Panc1 (cell line): ENCODE measurements at regions not wholly inside any gene's neighbourhood (a gene's known extent, or its start where the extent isn't known, plus 50 kb on each side); places are given as distances from the start of the nearest gene placed in this dataset.

ENCODE experiments used
- ATAC-seq: fragments of 200-7000 bp; cut with Tn5 transposase; 2 replicates; pipeline ENCODE4 v1.9.1; 2020; ENCODE audit warnings: mild to moderate bottlenecking, moderate library complexity
- BruUV-seq: library from RNA; stranded (reverse); fragments of 400-500 nt; replicated peaks from 2 replicates; lab custom pipeline; 2021; lab: Mats Ljungman, UMichigan
- CTCF ChIA-PET: fragments of 300-600 bp; sonication (Branson Sonifier 250); formaldehyde crosslinking; loops from one replicate; lab custom pipeline; 2022; ENCODE audit warnings: antibody characterized with exemption; lab: Charles Lee
- POLR2A ChIA-PET: fragments of 300-600 bp; sonication (Branson Sonifier 250); formaldehyde crosslinking; loops from one replicate; lab custom pipeline; 2022; ENCODE audit warnings: antibody characterized with exemption; lab: Charles Lee
- DNase-seq: peaks from one replicate; pipeline ENCODE4 v3.0.0-alpha.2; 2010; ENCODE audit warnings: low read depth, low spot score
- H3K27ac ChIP-seq: 2 replicates; pipeline ENCODE4 v1.5.1; 2011; ENCODE audit warnings: mild to moderate bottlenecking, low read length, inconsistent platforms
- H3K27me3 ChIP-seq: fragments of 200-500 bp; sonication (Bioruptor generic); 2 replicates; pipeline ENCODE4 v1.6.0; 2014; ENCODE audit warnings: low read length, inconsistent platforms; ENCODE audit not compliant: control insufficient read depth, insufficient read depth
- H3K36me3 ChIP-seq: fragments of 200-500 bp; sonication (Bioruptor generic); 2 replicates; pipeline ENCODE4 v1.5.1; 2014; ENCODE audit warnings: inconsistent platforms, mild to moderate bottlenecking, low read length, moderate library complexity; ENCODE audit not compliant: control insufficient read depth, insufficient read depth
- H3K4me1 ChIP-seq: 2 replicates; pipeline ENCODE4 v1.5.1; 2011; ENCODE audit warnings: inconsistent platforms, mild to moderate bottlenecking, low read length, moderate library complexity; ENCODE audit not compliant: control insufficient read depth, insufficient read depth
- H3K4me3 ChIP-seq, 2 experiments: 2 replicates each; pipeline ENCODE4 v1.5.1; 2011 to 2012; ENCODE audit warnings: low read depth in 2 of 2, low read length in 2 of 2, mild to moderate bottlenecking in 2 of 2, inconsistent platforms in 1 of 2, moderate library complexity in 1 of 2
- H3K9me3 ChIP-seq: fragments of 200-500 bp; sonication (Bioruptor generic); 2 replicates; pipeline ENCODE4 v1.5.1; 2014; ENCODE audit warnings: low read depth, mild to moderate bottlenecking, inconsistent platforms, low read length, moderate library complexity; ENCODE audit not compliant: control insufficient read depth, insufficient read depth
- POLR2AphosphoS5 ChIP-seq: IDR thresholded peaks from 2 replicates; pipeline ENCODE4 v1.6.1; 2012; ENCODE audit warnings: mild to moderate bottlenecking, low read depth, low read length, moderate library complexity
- SIN3A ChIP-seq: IDR thresholded peaks from 2 replicates; pipeline ENCODE4 v1.6.1; 2012; ENCODE audit warnings: low read depth, mild to moderate bottlenecking, low read length, moderate library complexity, borderline replicate concordance; ENCODE audit not compliant: insufficient read depth
- TCF7L2 ChIP-seq: IDR thresholded peaks from 2 replicates; pipeline ENCODE4 v1.6.1; 2011; ENCODE audit warnings: mild to moderate bottlenecking, low read depth, low read length, inconsistent platforms
- in situ Hi-C: cut with HindIII; loops from 2 replicates; pipeline ENCODE4 v1.10.0; 2016; ENCODE audit warnings: low sequenced_read_pairs, low pct_unique_long_range_greater_than_20kb
- intact Hi-C: fragments of 100-400 bp; cut with micrococcal nuclease; formaldehyde crosslinking; loops from one replicate; pipeline ENCODE4 v1.10.0; 2022; ENCODE audit not compliant: unreplicated experiment
- TF ChIP-seq, protein P1 (sequence below), 2 experiments: IDR thresholded peaks; 2 replicates each; pipeline ENCODE4 v1.6.1; 2011 to 2012; ENCODE audit warnings: low read depth in 2 of 2, control low read depth in 1 of 2, low read length in 1 of 2, mild to moderate bottlenecking in 1 of 2, moderate library complexity in 1 of 2; ENCODE audit not compliant: insufficient read depth in 1 of 2
- TF ChIP-seq, protein P2 (sequence below): fragments of 450-650 bp; IDR thresholded peaks from 2 replicates; pipeline ENCODE4 v1.5.1; 2017; ENCODE audit warnings: mild to moderate bottlenecking

DNA sequence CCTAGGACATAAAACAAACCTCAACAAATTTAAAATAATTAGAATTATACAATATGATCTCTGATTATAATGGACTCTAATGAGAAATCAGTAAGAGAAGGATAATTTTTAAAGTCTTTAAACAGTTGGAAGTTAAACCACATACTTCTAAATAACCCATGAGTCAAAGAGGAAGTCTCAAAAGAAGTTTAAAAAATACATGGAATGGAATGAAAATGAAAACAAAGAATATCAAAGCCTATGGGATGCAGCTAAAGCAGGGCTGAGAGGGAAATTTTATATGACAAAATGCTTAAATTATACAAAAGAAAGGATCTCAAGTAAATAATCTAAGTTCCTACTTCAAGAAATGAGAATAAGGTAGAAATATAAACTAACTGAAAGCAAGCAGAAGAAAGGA, 460.5 kb downstream of the RPS24 start:
- intact Hi-C loops (no loop called here), in situ Hi-C loops (no loop called here)
- DNase-seq: no peak
- no TSS peak for BruUV-seq
- no peaks in the 10 kb centered on the region; the same call in 1 of the 2 replicates for H3K27me3 ChIP-seq
- H3K9me3 ChIP-seq: peaks cover 13% of the 10 kb centered on the region
- TF ChIP-seq TCF7L2 (no peak), SIN3A (no peak), POLR2AphosphoS5 (no peak)
- TF ChIP-seq, protein P1, sequence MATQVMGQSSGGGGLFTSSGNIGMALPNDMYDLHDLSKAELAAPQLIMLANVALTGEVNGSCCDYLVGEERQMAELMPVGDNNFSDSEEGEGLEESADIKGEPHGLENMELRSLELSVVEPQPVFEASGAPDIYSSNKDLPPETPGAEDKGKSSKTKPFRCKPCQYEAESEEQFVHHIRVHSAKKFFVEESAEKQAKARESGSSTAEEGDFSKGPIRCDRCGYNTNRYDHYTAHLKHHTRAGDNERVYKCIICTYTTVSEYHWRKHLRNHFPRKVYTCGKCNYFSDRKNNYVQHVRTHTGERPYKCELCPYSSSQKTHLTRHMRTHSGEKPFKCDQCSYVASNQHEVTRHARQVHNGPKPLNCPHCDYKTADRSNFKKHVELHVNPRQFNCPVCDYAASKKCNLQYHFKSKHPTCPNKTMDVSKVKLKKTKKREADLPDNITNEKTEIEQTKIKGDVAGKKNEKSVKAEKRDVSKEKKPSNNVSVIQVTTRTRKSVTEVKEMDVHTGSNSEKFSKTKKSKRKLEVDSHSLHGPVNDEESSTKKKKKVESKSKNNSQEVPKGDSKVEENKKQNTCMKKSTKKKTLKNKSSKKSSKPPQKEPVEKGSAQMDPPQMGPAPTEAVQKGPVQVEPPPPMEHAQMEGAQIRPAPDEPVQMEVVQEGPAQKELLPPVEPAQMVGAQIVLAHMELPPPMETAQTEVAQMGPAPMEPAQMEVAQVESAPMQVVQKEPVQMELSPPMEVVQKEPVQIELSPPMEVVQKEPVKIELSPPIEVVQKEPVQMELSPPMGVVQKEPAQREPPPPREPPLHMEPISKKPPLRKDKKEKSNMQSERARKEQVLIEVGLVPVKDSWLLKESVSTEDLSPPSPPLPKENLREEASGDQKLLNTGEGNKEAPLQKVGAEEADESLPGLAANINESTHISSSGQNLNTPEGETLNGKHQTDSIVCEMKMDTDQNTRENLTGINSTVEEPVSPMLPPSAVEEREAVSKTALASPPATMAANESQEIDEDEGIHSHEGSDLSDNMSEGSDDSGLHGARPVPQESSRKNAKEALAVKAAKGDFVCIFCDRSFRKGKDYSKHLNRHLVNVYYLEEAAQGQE (IDR thresholded peaks at IDR 0.05; ENCODE audit: insufficient read depth in 1 of 2, low read depth in 2 of 2, low read length in 1 of 2): no peak
- TF ChIP-seq, protein P2, sequence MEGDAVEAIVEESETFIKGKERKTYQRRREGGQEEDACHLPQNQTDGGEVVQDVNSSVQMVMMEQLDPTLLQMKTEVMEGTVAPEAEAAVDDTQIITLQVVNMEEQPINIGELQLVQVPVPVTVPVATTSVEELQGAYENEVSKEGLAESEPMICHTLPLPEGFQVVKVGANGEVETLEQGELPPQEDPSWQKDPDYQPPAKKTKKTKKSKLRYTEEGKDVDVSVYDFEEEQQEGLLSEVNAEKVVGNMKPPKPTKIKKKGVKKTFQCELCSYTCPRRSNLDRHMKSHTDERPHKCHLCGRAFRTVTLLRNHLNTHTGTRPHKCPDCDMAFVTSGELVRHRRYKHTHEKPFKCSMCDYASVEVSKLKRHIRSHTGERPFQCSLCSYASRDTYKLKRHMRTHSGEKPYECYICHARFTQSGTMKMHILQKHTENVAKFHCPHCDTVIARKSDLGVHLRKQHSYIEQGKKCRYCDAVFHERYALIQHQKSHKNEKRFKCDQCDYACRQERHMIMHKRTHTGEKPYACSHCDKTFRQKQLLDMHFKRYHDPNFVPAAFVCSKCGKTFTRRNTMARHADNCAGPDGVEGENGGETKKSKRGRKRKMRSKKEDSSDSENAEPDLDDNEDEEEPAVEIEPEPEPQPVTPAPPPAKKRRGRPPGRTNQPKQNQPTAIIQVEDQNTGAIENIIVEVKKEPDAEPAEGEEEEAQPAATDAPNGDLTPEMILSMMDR: no peak
- no peak overlapping the region for H3K4me3 ChIP-seq
- H3K4me1 ChIP-seq: no peaks in the 10 kb centered on the region
- H3K36me3 ChIP-seq: no peaks in the 10 kb centered on the region
- no peak for ATAC-seq
- ChIA-PET CTCF (no interaction called here), POLR2A (no interaction called here)
- no peak overlapping the region for H3K27ac ChIP-seq

DNA sequence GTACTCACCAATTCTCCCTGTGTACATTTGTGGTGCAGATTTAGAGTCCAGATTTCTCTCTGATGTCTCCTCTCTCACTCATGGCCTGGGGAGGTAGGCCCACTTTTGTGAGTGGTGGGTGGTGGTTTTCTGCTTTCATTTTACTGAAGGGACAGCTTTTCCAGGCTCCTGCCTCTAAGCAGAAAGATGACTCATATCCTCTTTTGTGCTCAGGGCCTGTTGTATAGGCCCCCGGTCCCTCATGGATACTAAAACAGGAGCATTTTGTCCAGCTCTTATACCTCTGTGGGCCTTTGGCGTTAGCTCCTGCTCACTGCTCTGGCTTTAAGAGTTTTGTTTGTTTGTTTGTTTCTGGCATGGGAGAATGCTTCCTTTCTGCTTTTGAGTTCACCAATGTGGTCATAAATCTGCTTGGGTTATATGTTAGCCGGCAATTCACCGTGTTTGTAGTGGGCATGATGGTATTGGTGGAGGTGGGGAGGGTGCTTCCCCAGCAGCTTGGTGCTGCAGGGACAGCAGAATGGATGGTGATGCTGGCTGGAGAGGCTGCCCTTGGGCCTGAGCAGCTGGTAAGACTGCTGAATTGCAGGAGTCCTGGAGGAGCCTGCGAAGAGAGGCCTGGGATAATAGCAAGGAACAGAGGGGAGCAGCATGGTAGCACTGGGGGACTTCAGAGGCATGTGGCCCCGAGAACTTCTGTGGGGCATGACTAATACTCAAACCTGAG, 468.7 kb downstream of the RPS24 start:
- H3K9me3 ChIP-seq: no peaks in the 10 kb centered on the region
- no peaks in the 10 kb centered on the region for H3K36me3 ChIP-seq
- no peaks in the 10 kb centered on the region for H3K4me1 ChIP-seq
- no peak overlapping the region for H3K27ac ChIP-seq
- in situ Hi-C loops: no loop called here
- ChIA-PET CTCF (no interaction called here), POLR2A (interaction anchor here (0.6 kb wide), 1 partner anchor 14 kb away, joined by 3 read pairs; no protein-coding TSS in a partner anchor)
- no peak for TF ChIP-seq POLR2AphosphoS5
- TF ChIP-seq TCF7L2: no peak
- TF ChIP-seq SIN3A: no peak
- TF ChIP-seq, protein P2: no peak
- TF ChIP-seq, protein P1 (IDR thresholded peaks at IDR 0.05; ENCODE audit: insufficient read depth in 1 of 2, low read depth in 2 of 2, low read length in 1 of 2): no peak
- no TSS peak for BruUV-seq
- no peaks in the 10 kb centered on the region for H3K27me3 ChIP-seq
- no peak overlapping the region for H3K4me3 ChIP-seq
- DNase-seq (no peak), ATAC-seq (peak; percentile 60; the same call in 1 of the 2 replicates)
- intact Hi-C loops: no loop called here
